ENCODE measurements at regions not wholly inside any gene's neighbourhood (a gene's known extent, or its start where the extent isn't known, plus 50 kb on each side); places are given as distances from the start of the nearest gene placed in this dataset.

DNA sequence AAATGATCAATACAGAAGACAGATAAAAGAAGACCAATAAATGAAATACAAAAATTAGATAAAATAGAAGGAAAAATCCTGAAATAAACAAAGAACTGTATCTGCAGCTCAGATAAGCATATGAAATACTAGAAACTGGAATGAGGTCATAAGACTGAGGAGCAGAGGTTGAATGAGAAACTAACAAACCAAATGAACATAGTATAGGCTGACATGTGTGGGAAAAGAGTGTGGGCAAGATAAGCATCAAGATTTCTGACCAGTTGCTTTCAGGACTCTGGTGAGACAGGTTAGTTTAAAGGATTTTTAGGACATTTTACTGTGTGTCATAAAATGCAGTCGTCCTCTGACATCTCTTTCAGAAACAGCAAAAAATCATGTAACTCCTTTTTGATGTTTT, 2073.2 kb upstream of the TENM3 start:
- H3K27ac Mint-ChIP-seq (ENCODE audit: unreplicated experiment), result no peak overlapping the region
- no peaks in the 10 kb centered on the region for H3K9me3 Mint-ChIP-seq (ENCODE audit: unreplicated experiment)
- H3K4me1 Mint-ChIP-seq (ENCODE audit: unreplicated experiment), result no peaks in the 10 kb centered on the region
- DNase-seq (ENCODE audit: extremely low spot score, unreplicated experiment), result no peak
- H3K4me3 Mint-ChIP-seq (ENCODE audit: unreplicated experiment), result no peak overlapping the region
- TF ChIP-seq, protein P1, sequence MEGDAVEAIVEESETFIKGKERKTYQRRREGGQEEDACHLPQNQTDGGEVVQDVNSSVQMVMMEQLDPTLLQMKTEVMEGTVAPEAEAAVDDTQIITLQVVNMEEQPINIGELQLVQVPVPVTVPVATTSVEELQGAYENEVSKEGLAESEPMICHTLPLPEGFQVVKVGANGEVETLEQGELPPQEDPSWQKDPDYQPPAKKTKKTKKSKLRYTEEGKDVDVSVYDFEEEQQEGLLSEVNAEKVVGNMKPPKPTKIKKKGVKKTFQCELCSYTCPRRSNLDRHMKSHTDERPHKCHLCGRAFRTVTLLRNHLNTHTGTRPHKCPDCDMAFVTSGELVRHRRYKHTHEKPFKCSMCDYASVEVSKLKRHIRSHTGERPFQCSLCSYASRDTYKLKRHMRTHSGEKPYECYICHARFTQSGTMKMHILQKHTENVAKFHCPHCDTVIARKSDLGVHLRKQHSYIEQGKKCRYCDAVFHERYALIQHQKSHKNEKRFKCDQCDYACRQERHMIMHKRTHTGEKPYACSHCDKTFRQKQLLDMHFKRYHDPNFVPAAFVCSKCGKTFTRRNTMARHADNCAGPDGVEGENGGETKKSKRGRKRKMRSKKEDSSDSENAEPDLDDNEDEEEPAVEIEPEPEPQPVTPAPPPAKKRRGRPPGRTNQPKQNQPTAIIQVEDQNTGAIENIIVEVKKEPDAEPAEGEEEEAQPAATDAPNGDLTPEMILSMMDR (IDR thresholded peaks at IDR 0.05), result no peak
- H3K36me3 Mint-ChIP-seq (ENCODE audit: unreplicated experiment), result no peaks in the 10 kb centered on the region
- no peaks in the 10 kb centered on the region for H3K27me3 Mint-ChIP-seq (ENCODE audit: unreplicated experiment)

DNA sequence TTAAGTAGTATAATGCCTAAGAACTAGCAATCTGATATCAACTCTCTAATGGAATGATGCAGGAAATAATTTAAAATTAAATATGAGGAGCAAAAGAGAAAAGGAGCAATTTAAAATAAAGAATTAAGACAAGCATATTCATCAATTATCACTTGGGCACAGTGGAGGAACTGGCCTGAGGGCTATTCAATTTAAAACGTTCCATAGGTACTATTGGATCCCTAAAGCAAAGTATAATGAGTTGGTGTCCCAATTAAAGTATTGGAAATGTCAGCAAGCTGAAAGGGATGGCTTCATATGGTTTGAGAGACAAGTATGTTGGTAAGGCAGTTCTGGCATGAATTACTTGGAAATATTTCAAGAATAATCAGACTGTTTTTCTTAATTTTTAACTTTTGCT, 2064.1 kb upstream of the TENM3 start:
- Mint-ChIP-seq H3K36me3 (ENCODE audit: unreplicated experiment) (no peaks in the 10 kb centered on the region), H3K4me3 (ENCODE audit: unreplicated experiment) (no peak overlapping the region), H3K4me1 (ENCODE audit: unreplicated experiment) (peaks cover 9% of the 10 kb centered on the region), H3K9me3 (ENCODE audit: unreplicated experiment) (no peaks in the 10 kb centered on the region), H3K27me3 (ENCODE audit: unreplicated experiment) (no peaks in the 10 kb centered on the region), H3K27ac (ENCODE audit: unreplicated experiment) (peak overlapping the region; percentile 29)
- TF ChIP-seq, protein P1 (IDR thresholded peaks at IDR 0.05), result no peak
- no peak for DNase-seq (ENCODE audit: extremely low spot score, unreplicated experiment)

DNA sequence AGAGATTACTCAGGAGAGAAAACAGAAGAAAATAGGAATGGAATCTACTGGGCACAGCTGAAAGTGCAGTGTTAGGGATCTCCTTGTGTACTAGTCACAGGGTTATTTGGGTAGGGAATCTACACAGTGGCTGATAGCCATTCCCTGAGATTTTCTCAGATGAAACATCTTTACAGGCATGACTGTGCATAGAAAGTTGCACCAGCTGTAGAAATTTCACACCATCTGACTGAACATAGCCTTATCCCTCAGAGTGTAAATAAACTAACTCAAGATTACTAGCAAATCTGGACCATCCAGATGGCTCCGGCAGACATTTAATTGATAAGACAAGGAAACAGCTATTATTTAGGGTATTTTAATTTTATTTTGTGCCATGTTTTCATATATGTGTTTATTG, 2053.5 kb upstream of the TENM3 start:
- Mint-ChIP-seq H3K27me3 (ENCODE audit: unreplicated experiment) (no peaks in the 10 kb centered on the region), H3K4me3 (ENCODE audit: unreplicated experiment) (no peak overlapping the region), H3K27ac (ENCODE audit: unreplicated experiment) (no peak overlapping the region), H3K4me1 (ENCODE audit: unreplicated experiment) (peaks cover under 1% of the 10 kb centered on the region), H3K9me3 (ENCODE audit: unreplicated experiment) (no peaks in the 10 kb centered on the region), H3K36me3 (ENCODE audit: unreplicated experiment) (no peaks in the 10 kb centered on the region)
- TF ChIP-seq, protein P1 (IDR thresholded peaks at IDR 0.05), result no peak
- no peak for DNase-seq (ENCODE audit: extremely low spot score, unreplicated experiment)

DNA sequence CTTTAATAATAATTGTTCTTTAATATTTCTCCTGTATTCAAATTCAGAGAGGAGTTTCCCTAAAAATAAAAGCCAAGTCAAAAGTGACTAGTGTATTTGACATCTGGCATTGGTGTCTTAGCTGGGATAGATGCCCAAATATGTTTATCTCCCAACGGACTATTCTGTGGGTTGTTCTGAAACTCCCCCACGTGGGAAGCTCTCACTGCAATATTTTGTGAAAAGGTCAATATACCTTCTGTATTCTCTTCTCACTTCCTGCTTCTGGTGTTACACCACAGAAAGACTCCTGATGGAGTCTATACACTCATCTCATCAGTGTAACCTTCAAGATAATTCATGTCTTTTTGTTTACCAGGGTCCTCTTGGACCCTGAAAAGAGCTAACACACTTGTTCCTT, 2052.8 kb upstream of the TENM3 start:
- Mint-ChIP-seq H3K36me3 (ENCODE audit: unreplicated experiment) (no peaks in the 10 kb centered on the region), H3K4me3 (ENCODE audit: unreplicated experiment) (no peak overlapping the region), H3K27ac (ENCODE audit: unreplicated experiment) (no peak overlapping the region), H3K27me3 (ENCODE audit: unreplicated experiment) (no peaks in the 10 kb centered on the region), H3K4me1 (ENCODE audit: unreplicated experiment) (no peaks in the 10 kb centered on the region), H3K9me3 (ENCODE audit: unreplicated experiment) (no peaks in the 10 kb centered on the region)
- TF ChIP-seq, protein P1 (IDR thresholded peaks at IDR 0.05), result no peak
- DNase-seq (ENCODE audit: extremely low spot score, unreplicated experiment), result no peak

DNA sequence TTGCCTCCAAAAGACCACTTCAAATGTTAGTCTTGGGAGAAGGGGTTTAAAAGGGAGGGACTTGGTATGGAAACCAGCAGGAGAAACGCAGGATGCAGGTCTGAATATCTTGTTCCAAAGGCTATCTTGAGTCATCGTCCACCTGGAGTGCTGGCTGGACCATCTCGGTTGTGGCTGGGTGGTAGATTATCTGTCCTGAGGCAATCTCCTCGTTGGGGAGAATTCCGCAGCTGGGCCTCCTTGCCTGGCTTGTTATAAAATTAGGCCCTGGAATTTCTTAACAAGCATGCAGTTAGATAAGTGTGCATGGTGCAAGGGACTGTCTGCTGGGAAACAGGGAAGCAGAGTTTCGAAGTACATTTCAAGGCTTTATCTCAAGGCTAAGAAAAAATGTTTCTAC, 2045.7 kb upstream of the TENM3 start:
- H3K4me1 Mint-ChIP-seq (ENCODE audit: unreplicated experiment), result peaks cover 9% of the 10 kb centered on the region
- no peak overlapping the region for H3K4me3 Mint-ChIP-seq (ENCODE audit: unreplicated experiment)
- H3K36me3 Mint-ChIP-seq (ENCODE audit: unreplicated experiment), result no peaks in the 10 kb centered on the region
- TF ChIP-seq, protein P1 (IDR thresholded peaks at IDR 0.05), result no peak
- H3K9me3 Mint-ChIP-seq (ENCODE audit: unreplicated experiment), result no peaks in the 10 kb centered on the region
- DNase-seq (ENCODE audit: extremely low spot score, unreplicated experiment), result no peak
- H3K27ac Mint-ChIP-seq (ENCODE audit: unreplicated experiment), result no peak overlapping the region
- H3K27me3 Mint-ChIP-seq (ENCODE audit: unreplicated experiment), result no peaks in the 10 kb centered on the region

Measured in osteocyte (in vitro differentiated cells).